ENCODE measurements at regions not wholly inside any gene's neighbourhood (a gene's known extent, or its start where the extent isn't known, plus 50 kb on each side); places are given as distances from the start of the nearest gene placed in this dataset.

- Histone ChIP-seq H2AFZ (ENCODE audit: low read depth) (no peak overlapping the region), H3K4me1 (ENCODE audit: control insufficient read depth in 1 of 2, insufficient read depth in 2 of 2, low read depth in 1 of 2, low read length in 1 of 2) (no peaks in the 10 kb centered on the region; a peak in 1 of 4 replicates), H3K4me3 (ENCODE audit: low read depth in 2 of 2, low read length in 1 of 2) (no peak overlapping the region), H3K9me3 (no peaks in the 10 kb centered on the region), H3F3A (replicated peaks; ENCODE audit: insufficient read depth) (no peaks in the 10 kb centered on the region), H3K9me2 (no peaks in the 10 kb centered on the region), H3K79me2 (ENCODE audit: insufficient read depth) (no peaks in the 10 kb centered on the region), H3K36me3 (replicated peaks in 1 of 2; ENCODE audit: control insufficient read depth in 1 of 2, insufficient read depth in 2 of 2, low read length in 1 of 2) (no peaks in the 10 kb centered on the region), H3K9ac (no peak overlapping the region), H3K27ac (ENCODE audit: low read depth in 2 of 2, low read length in 1 of 2) (peak overlapping the region; percentile 20 to 58; a peak in 3 of 4 replicates), H3K27me3 (ENCODE audit: insufficient read depth) (no peaks in the 10 kb centered on the region), H4K20me1 (ENCODE audit: insufficient read depth) (no peaks in the 10 kb centered on the region), H3K4me2 (no peak overlapping the region)
- CTCF ChIA-PET, result no interaction called here
- no peak for DNase-seq
- POLR2A ChIA-PET, result no interaction called here
- 12% methylated on average over 1 of the region's 1 CpG for WGBS (ENCODE audit: low lambda C conversion rate)
- peak; percentile 8; the same call in 1 of the 2 replicates for TF ChIP-seq NFIC (IDR thresholded peaks at IDR 0.05; ENCODE audit: borderline replicate concordance)
- no peak for TF ChIP-seq POLR2AphosphoS5 (IDR thresholded peaks at IDR 0.05; ENCODE audit: low read depth, low read length)
- no peak for TF ChIP-seq YY1 (IDR thresholded peaks at IDR 0.05; ENCODE audit: low read depth)
- TF ChIP-seq GATA2 (CRISPR knock-in tag; IDR thresholded peaks at IDR 0.05), result no peak
- TF ChIP-seq FOXJ3 (CRISPR knock-in tag; IDR thresholded peaks at IDR 0.05), result no peak
- no peak for TF ChIP-seq RCOR1 (IDR thresholded peaks at IDR 0.05; ENCODE audit: low read length)
- no peak for TF ChIP-seq FOXM1 (IDR thresholded peaks at IDR 0.05; ENCODE audit: low read depth)
- TF ChIP-seq JUND (IDR thresholded peaks at IDR 0.05), result peak; percentile 37; the same call in 1 of the 2 replicates
- TF ChIP-seq RAD21 (IDR thresholded peaks at IDR 0.05; ENCODE audit: low read length), result no peak
- TF ChIP-seq NRF1 (IDR thresholded peaks at IDR 0.05; ENCODE audit: low read depth, low read length), result no peak
- TF ChIP-seq REST (IDR thresholded peaks at IDR 0.05; ENCODE audit: low read depth, low read length), result no peak
- no peak for TF ChIP-seq SIN3A (IDR thresholded peaks at IDR 0.05; ENCODE audit: borderline replicate concordance, low read depth, low read length)
- TF ChIP-seq CTCF (IDR thresholded peaks at IDR 0.05), result no peak
- no peak for TF ChIP-seq MAX (IDR thresholded peaks at IDR 0.05; ENCODE audit: low read depth)
- no peak for TF ChIP-seq ZBTB33 (IDR thresholded peaks at IDR 0.05; ENCODE audit: borderline replicate concordance, low read depth)
- TF ChIP-seq MXI1 (IDR thresholded peaks at IDR 0.05; ENCODE audit: low read depth, low read length), result no peak
- TF ChIP-seq USF1 (IDR thresholded peaks at IDR 0.05; ENCODE audit: borderline replicate concordance, low read depth), result no peak
- no peak for TF ChIP-seq MEF2A (IDR thresholded peaks at IDR 0.05; ENCODE audit: borderline replicate concordance, low read depth)
- TF ChIP-seq TCF12 (IDR thresholded peaks at IDR 0.05), result peak; percentile 80
- no peak for TF ChIP-seq RXRA (IDR thresholded peaks at IDR 0.05; ENCODE audit: borderline replicate concordance, low read depth)
- 0 out of 2 replicates have a peak, but pooled peaks have one; percentile 5 for TF ChIP-seq PBX3 (IDR thresholded peaks at IDR 0.05)
- no peak for TF ChIP-seq ELF1 (IDR thresholded peaks at IDR 0.05)
- TF ChIP-seq SMC3 (IDR thresholded peaks at IDR 0.05; ENCODE audit: low read depth, low read length), result no peak
- TF ChIP-seq EZH2phosphoT487 (IDR thresholded peaks at IDR 0.05; ENCODE audit: borderline replicate concordance, low read depth), result no peak
- no peak for TF ChIP-seq EP300 (IDR thresholded peaks at IDR 0.05; ENCODE audit: borderline replicate concordance in 1 of 2, low read depth in 1 of 2, low read length in 1 of 2)
- no peak for TF ChIP-seq GABPA (IDR thresholded peaks at IDR 0.05; ENCODE audit: low read depth)
- no peak for TF ChIP-seq CHD2 (IDR thresholded peaks at IDR 0.05; ENCODE audit: low read length, partially characterized antibody)
- peak; percentile 49; the same call in 1 of the 2 replicates for TF ChIP-seq FOSL2 (IDR thresholded peaks at IDR 0.05; ENCODE audit: borderline replicate concordance, low read depth)
Measured at GRCh38 chr13:67515895-67516294, 285.8 kb upstream of the PCDH9 start.

Data from SK-N-SH (cell line).